ENCODE measurements at regions not wholly inside any gene's neighbourhood (a gene's known extent, or its start where the extent isn't known, plus 50 kb on each side); places are given as distances from the start of the nearest gene placed in this dataset.

DNA sequence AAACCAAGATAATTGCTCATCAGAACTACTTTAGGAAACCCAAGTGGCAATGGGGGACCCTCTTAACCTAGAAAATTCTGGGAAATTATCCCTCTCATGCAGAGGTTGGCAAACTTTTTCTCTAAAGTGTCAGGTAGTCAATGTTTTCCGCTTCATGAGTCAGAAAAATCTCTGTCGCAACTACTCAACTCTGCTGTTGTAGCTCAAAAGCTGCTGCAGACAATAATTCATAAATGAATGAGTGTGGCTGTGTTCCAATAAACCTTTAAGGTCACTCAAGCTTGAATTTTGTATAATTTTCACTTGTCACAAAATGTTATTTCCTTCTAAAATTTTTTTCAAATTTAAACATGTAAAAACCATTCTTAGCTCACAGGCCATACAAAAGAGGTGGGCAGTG lies 193.4 kb upstream of the MID1 start:
- no peak for DNase-seq (ENCODE audit: low read depth)

DNA sequence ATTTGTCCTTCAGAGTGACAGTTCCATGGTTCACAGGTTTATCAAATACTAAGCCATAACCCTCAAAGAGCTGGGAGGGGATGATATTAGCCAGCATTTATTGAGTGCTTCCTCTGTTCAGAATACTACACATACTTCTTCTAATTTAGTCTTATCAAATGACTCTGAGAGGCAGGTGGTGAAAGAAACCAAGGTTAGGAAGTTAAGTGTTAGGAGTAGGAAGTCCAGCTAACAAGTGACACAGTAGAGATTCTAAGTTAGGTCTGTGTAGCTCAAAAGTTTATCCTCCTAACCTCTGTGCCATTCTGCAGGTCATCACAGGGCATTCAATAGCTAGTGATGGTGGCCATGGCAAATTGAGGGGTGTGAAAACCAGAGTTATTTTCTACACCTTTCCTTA lies 198.3 kb upstream of the MID1 start:
- DNase-seq (ENCODE audit: low read depth) = no peak

DNA sequence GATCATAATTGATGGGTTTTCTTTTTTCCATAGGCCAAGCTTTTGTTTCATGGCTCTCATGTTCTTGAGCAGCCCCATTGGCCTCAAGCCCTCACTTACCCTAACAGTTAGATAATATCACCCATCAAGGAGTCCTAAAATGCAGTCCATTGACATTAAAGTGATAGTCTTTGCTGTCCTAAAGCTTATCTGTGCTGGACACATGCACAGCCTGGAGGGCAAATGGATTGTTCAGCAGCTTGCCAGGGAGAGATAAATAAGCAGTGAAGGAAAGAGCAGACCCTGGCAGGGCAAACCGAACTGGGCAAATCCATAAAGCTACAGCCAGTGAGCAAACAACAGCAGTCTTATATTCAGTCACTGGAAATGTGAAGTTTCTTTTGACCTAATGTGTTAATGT lies 199.6 kb upstream of the MID1 start:
- no peak for DNase-seq (ENCODE audit: low read depth)

DNA sequence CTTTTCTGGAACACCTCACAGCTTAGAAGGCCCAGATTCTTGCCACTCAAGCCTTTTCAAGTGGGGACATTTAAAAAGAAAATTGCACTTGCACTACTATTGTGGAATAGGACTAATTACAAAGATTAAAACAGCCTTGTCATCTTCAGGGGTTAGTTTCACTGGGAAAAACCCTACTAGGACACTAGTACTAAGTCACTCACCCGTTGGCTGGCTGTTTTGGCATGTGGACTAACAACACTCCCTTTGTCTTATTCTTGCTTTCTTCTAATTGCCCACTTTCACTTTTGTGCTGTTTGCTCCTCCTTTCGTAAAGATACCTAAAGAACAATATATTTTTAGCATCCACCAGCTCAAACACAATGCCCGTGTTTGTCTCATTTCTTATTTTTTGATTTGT lies 200.9 kb upstream of the MID1 start:
- DNase-seq (ENCODE audit: low read depth) = no peak

DNA sequence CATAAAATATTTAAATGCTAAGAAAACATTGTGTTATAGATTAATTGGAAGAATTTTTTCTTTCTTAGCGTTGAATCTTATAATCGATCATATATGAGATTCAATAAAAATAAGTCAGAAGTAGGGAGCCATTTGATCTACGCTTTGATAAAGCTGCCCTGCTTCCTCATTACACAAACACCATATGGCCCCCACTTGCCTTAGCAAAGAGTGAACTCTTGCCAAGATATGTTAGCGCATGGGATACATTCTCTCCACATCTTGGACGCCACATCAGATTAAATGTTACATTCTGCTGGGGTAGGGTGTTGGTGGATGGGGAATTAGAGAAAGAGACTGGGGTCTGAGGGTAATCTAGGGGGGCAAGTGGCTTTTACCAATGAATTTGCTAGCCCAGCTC lies 207.7 kb upstream of the MID1 start:
- DNase-seq (ENCODE audit: low read depth) = no peak

DNA sequence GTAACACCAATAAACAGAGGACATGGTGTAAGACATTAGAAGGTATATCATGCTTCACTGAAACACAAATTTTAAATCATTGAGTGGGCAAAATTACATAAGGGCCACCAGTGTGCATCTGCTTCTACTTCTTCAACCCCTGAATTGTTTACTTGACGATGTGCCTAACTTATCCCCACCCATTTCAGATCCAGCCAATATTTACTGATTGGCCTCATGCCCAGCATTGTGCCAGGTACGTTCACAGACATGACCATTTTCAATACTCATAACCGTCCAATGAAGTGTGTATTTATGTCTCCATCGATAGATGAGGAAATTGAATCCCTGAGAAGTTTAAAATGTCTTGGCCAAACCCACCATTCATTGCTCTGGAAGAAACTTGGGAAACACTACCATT lies 208.3 kb upstream of the MID1 start:
- DNase-seq (ENCODE audit: low read depth) = no peak

DNA sequence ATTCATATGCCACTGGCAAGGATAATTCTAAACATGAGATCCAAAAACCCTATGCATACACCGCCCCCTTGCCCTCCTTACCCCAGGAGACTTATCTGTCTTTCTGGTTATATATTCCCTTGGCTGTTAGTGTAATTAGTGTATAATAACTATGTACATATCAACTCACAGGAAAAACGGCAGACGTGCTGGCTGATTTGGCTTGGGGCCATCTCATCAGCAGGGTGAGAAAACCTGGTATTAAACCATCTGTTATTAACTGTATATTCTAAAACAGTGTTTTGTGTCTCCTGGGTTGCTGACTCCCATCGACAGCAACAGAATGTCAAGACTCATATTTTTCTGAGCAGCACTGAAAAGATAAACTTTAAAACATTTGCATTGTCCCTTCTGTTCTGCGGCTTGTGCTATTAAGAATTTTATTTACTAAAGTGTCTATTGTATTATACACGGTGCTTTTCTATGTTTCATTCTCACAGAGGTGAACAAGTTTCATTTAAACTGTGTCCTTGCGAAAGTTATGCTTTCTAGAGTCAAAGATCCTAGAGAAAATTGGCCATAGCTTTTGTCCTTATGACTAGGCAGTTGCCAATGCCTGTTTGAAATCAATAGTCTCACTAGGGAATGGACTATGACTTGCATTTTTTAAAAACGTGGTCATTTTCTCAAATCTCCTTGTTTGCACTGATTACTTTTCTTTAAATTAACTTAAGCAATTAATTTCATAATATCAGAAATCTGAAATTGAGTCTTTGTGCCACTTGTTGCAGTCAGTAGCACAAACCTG lies 211.5 kb upstream of the MID1 start:
- no peak for DNase-seq (ENCODE audit: low read depth)

DNA sequence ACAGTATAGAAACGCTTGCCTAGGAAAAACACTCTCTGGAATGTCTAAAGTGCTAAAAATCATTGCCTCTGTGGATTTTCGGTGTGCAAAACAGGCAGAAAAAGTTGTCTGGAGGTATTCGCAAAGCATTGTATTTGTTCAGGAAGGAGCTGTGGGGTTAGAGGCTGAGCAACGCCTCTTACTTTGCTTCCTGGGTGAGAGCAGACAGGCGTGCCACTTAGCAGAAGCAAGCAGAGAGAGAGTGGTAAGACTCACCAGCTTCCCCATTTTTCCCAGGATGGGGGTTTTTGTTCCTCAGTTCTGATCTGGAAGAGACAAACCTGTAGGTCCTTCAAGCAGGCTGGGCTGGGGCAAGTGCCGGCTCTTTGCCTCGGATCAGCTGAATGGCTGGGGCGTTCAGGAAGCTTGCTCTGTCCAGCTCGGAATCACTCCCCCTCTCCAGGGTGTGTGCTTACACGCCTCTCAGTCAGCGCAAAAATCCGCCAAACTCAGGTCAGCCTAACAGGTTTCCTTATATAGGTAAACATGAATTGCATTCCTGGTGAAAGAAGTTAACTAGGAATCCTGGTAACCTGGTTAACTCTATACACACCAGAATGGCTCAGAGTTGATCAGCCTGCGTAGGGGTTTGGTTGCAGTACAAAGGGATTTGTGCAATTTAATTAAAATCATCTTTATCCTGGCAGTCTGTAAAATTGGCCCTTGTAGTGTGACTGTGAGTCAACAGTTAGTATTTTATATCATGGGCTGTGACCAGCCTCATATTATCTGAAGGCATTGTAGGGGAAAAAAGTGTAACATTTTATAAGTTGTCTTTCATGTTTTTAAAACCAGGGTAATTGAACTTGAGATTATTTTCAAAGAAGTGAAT lies 213.1 kb upstream of the MID1 start:
- DNase-seq (ENCODE audit: low read depth) = no peak

DNA sequence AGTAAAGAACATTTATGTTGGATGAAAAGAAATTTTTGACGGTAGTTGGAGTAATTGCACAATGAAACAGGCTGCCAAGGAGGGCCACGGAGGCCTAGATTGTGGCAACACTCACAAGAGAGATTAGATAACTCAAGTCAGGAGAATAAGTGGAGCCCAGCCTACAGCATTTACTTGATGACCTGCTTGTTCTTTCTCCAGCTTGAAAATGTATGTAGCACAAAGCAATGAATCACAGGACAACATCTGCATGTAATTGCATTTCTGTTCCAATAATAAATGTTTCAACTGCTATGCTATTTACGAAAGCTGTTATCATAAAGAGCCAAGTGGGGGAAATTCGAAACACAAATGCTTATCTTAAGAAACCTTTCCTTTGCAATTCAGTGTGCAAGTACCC lies 221.2 kb upstream of the MID1 start:
- DNase-seq (ENCODE audit: low read depth) = no peak

DNA sequence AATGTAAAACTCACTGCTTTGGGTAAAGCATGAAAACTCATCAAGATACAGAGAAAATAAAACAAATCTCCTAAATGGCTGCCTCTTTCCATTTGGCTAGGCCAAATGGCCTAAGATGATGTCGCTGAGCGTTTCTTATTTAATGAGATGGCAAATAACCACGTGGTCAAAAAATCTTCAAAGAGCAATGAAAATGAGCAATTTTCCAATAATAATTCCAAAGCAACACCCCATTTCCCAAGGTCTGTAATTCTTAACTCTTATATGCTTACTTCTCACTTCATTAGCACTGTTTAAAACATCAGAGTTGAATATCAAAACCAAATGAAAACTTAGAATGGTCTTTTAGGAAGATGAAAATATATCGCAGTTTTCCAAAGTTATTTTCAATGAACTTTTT lies 222.3 kb upstream of the MID1 start:
- no peak for DNase-seq (ENCODE audit: low read depth)

DNA sequence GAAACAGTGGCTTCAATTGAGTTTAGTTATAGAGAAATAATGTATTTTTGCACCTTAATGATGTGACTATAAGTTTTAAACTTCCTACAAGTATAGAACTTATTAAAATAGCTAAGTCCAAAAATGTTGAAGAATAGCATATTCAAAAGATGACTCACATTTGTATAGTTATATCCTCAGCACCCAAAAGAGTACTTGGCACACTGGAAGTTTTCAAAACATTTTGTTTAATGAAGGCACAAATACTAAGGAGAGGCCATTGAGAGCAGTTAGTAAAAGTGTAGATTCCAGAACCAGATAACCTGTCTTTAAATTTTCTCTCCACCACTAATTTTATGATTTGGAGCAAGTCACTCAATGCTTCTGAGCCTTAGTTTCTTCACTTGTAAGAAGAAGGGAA lies 226.9 kb upstream of the MID1 start:
- no peak for DNase-seq (ENCODE audit: low read depth)

DNA sequence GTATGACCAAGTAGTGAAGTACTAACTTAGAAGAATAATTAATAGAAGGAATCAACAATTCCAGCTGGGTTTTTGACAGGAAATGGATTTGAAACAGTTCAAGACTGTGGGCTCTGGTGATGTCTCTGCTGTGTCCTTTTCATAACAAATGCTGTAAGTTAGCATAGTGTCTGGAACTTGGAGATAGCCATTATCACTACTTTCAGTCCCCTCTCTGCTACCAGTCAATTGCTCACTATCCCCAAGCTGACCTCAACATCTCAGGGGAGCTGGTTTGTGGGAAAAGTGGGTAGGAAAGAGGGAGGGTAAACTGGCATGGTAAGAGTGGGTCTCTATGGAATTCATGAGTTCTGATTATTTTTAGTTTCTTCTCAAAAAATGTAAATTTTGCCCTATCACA lies 231.4 kb upstream of the MID1 start:
- no peak for DNase-seq (ENCODE audit: low read depth)

DNA sequence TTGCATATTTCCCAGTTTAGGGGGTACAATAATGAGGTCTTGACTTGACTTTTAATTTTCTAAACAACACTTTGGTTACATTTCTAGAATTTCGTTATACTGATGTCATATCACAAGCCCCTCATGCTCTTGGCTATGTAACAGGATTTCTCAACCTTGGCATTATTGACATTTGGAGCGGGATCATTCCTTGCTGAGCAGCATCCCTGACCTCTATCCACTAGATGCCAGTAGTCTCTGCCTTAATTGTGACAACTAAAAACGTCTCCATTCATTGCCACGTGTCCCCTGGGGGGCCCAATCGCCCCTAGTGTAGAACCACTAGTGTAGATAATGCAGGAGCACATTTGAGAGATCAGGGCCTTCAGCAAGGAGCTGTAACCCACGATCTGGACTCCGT lies 234.2 kb upstream of the MID1 start:
- no peak for DNase-seq (ENCODE audit: low read depth)

DNA sequence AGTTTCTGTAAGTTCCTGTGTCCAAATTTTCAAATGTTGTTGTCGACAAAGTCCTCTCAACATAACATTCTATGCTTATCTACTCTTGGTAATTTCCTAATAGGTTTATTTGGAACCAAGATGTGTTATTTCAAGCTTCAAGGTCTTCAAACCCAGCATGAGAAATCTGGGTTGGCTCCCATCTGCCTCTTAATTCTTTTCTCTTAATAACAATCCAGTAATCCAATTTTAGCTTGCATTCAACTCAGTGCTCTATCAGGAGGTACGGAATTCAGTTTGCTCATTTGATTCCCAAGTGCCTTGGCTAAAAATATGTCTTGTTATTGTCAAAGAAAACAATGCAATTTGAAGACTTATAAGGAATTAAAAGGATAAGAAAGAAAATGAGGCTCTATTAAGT lies 235.5 kb upstream of the MID1 start:
- DNase-seq (ENCODE audit: low read depth) = no peak

DNA sequence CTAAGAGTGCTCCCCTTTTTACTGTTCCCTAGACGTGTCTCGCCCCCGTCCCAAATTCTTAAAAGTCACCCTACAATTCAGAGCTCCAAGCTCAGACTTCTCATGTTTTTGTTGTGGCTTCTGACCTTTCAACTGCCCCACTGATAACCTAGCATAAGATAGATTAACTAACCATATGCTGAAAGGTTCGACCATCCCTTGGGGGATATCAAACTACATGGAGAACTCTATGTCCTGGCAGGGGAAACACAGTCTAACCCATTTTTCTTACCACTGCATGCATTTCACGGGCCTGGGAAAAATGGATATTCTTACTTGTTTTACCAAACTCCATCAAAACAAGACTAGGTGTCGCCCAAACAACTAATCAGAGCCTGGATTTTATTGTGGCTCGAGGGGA lies 236.4 kb upstream of the MID1 start:
- no peak for DNase-seq (ENCODE audit: low read depth)

DNA sequence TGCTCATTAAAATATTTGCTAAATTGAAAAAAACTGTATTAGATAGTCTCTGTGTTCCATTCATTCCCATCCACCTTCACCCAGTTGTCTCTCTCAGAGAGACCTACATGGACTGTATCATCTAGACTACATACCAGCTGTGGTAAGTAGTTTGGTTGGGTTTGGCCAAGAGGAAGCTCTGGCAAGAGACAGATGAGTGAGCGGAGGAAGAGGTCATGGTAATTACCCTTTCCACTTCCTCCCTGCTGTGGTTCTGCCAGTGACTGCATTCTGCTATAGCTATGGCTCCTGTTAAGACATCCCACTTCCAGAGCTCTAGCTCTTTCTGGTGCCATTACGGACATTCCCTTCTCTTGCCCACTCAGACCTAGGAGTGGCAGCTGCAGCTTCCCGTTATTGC lies 239.0 kb upstream of the MID1 start:
- DNase-seq (ENCODE audit: low read depth) = no peak

DNA sequence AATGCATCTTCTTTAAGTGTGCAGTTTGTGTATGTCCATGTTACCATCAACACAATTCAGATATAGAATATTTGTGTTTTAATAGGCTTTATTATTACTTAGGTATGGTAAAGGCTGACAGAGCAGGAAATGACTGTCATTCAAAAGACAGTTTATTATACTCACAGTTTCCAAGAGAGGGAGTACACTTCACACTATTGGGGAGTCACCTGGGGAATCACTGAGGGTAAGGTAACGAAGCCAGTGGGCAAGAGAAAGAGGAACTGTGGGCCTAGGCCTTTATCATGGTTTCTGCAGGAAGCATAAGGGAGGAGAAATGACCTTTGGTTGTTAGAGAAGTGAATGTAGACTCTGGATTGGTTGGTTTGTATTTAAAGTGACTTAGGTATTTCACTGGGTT lies 235.1 kb upstream of the HCCS start:
- no peak for DNase-seq (ENCODE audit: low read depth)

DNA sequence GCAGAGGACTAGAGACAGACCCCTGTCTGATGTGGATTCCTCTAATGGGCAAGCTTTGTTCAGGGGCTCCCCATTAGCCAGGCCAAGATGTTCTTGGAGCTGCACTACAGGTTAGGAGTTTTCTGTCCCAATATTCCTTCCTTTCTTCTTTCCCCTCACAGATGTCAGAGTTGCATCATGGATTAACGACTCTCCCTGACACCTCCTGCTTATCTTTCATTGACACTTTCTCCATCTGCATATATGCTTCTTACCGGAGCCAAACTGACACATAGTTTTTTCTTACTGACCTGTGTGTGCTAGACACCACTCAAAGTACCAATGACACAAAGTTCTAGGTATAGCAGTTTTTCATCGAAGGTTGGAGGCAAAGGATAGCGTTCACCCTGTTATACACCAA lies 228.6 kb upstream of the HCCS start:
- no peak for DNase-seq (ENCODE audit: low read depth)

DNA sequence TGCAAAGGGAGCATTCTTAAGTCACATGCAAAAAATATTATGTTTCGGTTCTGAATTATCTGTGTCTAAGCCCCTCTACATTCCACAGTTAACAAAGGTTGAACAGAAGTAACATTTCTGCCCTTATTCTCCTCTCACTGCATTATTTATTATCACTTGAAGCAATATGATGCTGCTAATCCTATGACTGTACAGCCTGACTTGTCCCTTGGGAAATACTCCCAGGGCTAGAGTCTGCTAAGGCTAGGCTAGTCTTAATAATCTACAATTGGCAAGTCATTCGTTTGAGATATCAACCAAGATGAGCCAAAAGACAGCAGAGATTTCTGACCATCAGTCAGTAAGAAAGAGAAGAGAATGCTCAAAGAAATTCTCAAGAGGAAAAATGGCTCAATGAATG lies 226.9 kb upstream of the HCCS start:
- DNase-seq (ENCODE audit: low read depth) = no peak

DNA sequence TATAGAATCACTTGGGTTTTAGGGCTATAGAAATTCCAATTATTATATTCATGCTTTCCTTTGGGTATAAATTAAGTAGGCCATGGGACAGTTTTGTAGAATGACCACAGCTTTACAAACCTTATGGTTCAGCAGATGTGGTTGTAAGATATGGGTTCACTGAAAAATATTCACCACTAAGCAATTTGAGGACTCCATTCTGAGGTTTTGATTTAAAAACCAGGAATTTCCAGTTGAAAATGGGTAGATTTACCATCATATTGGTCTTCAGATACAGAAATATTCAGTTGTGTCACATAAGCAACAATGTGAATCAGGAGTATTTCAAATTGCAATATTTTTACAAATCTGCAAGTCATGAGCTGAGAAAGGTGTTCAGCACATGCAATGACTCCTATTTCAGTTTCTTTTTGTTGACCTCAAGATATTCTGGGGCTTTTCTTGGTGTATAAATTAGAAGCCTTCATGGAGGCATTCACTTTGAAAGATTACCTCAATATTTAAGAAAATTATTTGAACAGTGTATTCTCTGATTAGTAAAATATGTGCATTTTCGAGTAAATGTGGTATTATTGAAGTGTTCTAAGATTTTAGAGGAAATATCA lies 218.4 kb upstream of the HCCS start:
- no peak for DNase-seq (ENCODE audit: low read depth)

DNA sequence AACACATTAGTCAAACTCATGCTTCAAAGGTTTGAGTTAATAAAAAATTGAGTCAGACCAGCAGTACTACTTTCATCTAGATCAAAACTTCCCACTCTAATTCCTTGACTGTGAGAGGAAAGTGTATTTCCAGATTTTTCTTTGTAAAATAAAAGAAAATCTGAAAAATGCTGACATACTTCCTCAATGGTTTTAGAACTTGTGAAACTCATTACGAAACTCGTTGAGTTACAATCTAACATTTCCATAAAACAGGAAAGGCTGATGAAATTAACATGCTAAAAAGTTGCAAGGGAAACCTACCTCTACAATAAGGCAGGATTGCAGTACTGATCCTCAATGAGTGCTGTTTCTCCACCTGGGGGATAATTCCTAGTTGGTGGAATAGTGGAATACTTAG lies 217.8 kb upstream of the HCCS start:
- DNase-seq (ENCODE audit: low read depth) = no peak

DNA sequence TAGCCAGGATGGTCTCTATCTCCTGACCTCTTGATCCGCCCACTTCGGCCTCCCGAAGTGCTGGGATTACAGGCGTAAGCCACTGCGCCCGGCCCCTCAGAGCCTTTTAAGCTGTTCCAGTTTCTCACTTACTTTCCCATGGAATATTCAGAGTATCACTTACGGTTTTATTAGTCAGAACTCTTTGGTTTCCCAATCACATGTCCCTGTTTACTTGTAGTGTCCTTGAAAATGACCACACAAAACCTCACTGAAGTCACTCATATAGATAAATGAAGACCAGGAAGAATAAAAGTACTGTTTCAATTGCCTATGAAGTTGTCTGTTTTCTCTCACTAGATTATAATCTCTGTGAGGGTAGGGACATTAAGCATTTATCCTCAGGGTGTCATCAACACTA lies 217.2 kb upstream of the HCCS start:
- DNase-seq (ENCODE audit: low read depth) = no peak

DNA sequence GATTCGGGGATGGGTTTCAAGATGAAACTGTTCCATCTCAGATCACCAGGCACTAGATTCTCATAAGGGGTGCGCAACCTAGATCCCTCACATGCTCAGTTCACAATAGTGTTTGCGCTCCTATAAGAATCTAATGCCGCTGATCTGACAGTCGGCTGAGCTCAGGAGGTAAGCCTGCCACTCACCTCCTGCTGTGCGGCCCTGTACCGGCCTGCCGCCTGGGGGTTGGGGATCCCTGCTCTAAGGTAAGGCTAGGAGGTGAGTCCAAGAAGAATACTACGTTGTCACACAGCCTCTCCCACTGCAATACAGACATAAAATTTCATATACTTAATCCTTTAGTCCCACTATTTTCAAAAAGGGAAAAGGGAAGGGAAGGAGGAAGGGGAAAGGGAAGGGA lies 213.4 kb upstream of the HCCS start:
- no peak for DNase-seq (ENCODE audit: low read depth)
